22Rv1 (cell line): ENCODE measurements at regions not wholly inside any gene's neighbourhood (a gene's known extent, or its start where the extent isn't known, plus 50 kb on each side); places are given as distances from the start of the nearest gene placed in this dataset.

ENCODE experiments used
- H3K27ac ChIP-seq: fragments of 450-650 bp; 2 replicates; pipeline ENCODE4 v1.5.1; 2017
- CTCF ChIP-seq: fragments of 450-650 bp; IDR thresholded peaks from 2 replicates; pipeline ENCODE4 v1.5.1; 2017; ENCODE audit warnings: mild to moderate bottlenecking
- ZFX ChIP-seq: fragments of 450-650 bp; IDR thresholded peaks from 2 replicates; pipeline ENCODE4 v1.6.1; 2017; ENCODE audit warnings: antibody characterized with exemption, borderline replicate concordance

- TF ChIP-seq ZFX, result no peak
- no peak for TF ChIP-seq CTCF
- no peak overlapping the region for H3K27ac ChIP-seq
Measured at GRCh38 chr2:35864141-35864540, 491.4 kb upstream of the CRIM1 start.

- TF ChIP-seq CTCF (no peak), ZFX (no peak)
- H3K27ac ChIP-seq, result no peak overlapping the region
Measured at GRCh38 chr2:35858216-35858615, 497.4 kb upstream of the CRIM1 start.

GRCh38 chr2:35857498-35857897 lies 498.1 kb upstream of the CRIM1 start:
- H3K27ac ChIP-seq, result no peak overlapping the region
- TF ChIP-seq ZFX, result no peak
- no peak for TF ChIP-seq CTCF

GRCh38 chr2:35831385-35831784 lies 524.2 kb upstream of the CRIM1 start:
- TF ChIP-seq CTCF, result no peak
- no peak for TF ChIP-seq ZFX

GRCh38 chr2:35830833-35831232 lies 524.7 kb upstream of the CRIM1 start:
- no peak overlapping the region for H3K27ac ChIP-seq
- TF ChIP-seq ZFX, result no peak
- no peak for TF ChIP-seq CTCF

More at GRCh38 chr2:35831385-35831784, 524.2 kb upstream of the CRIM1 start:
- H3K27ac ChIP-seq, result peak overlapping the region; percentile 13

- H3K27ac ChIP-seq, result no peak overlapping the region
- TF ChIP-seq CTCF (no peak), ZFX (no peak)
Measured at GRCh38 chr2:35827086-35827485, 528.5 kb upstream of the CRIM1 start.

GRCh38 chr2:35822716-35823115 lies 532.9 kb upstream of the CRIM1 start:
- TF ChIP-seq ZFX, result no peak
- TF ChIP-seq CTCF, result no peak
- H3K27ac ChIP-seq, result no peak overlapping the region

- TF ChIP-seq ZFX (no peak), CTCF (no peak)
- no peak overlapping the region for H3K27ac ChIP-seq
Measured at GRCh38 chr2:35821675-35822074, 533.9 kb upstream of the CRIM1 start.
